Omental fat pad (tissue), 3 donors: ENCODE measurements at regions not wholly inside any gene's neighbourhood (a gene's known extent, or its start where the extent isn't known, plus 50 kb on each side); places are given as distances from the start of the nearest gene placed in this dataset.

Experiments used
- ATAC-seq: fragments of 150-250 bp; one replicate; pipeline ENCODE4 v1.9.1; 2016; ENCODE audit warnings: mild to moderate bottlenecking, moderate library complexity; ENCODE audit not compliant: low FRiP score
- DNase-seq: peaks from one replicate; pipeline ENCODE4 v3.0.0-alpha.2; 2019; ENCODE audit warnings: low spot score
- TF ChIP-seq, protein P1 (sequence below), 3 donors: fragments of 450-650 bp; IDR thresholded peaks; one replicate each; pipeline ENCODE4 v1.5.1; 2016 to 2017; ENCODE audit warnings: antibody characterized with exemption in 3 of 3, mild to moderate bottlenecking in 3 of 3, moderate library complexity in 2 of 3

DNA sequence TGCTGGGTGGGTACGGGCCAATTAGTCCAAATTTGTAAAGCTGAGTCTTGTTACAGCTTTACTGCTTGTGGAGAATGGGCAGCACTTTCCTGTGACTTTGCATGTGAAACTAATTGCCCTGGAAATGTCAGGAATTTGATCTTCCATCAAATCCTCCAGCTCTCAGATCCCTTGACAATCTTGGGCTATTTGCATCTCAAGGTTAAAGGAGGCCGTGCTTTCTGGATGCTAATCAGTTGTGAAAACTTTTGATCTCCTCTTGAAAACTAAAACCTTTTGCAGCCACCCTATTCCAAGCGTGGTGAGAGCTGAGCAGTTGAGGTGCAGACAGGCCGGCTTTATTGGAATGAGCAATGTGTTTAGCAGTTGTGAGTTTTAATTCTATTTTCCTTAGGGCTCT, 68.0 kb upstream of the CLINT1 start:
- DNase-seq (no peak), ATAC-seq (no peak)
- TF ChIP-seq, protein P1, sequence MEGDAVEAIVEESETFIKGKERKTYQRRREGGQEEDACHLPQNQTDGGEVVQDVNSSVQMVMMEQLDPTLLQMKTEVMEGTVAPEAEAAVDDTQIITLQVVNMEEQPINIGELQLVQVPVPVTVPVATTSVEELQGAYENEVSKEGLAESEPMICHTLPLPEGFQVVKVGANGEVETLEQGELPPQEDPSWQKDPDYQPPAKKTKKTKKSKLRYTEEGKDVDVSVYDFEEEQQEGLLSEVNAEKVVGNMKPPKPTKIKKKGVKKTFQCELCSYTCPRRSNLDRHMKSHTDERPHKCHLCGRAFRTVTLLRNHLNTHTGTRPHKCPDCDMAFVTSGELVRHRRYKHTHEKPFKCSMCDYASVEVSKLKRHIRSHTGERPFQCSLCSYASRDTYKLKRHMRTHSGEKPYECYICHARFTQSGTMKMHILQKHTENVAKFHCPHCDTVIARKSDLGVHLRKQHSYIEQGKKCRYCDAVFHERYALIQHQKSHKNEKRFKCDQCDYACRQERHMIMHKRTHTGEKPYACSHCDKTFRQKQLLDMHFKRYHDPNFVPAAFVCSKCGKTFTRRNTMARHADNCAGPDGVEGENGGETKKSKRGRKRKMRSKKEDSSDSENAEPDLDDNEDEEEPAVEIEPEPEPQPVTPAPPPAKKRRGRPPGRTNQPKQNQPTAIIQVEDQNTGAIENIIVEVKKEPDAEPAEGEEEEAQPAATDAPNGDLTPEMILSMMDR (IDR thresholded peaks at IDR 0.05) = no peak

DNA sequence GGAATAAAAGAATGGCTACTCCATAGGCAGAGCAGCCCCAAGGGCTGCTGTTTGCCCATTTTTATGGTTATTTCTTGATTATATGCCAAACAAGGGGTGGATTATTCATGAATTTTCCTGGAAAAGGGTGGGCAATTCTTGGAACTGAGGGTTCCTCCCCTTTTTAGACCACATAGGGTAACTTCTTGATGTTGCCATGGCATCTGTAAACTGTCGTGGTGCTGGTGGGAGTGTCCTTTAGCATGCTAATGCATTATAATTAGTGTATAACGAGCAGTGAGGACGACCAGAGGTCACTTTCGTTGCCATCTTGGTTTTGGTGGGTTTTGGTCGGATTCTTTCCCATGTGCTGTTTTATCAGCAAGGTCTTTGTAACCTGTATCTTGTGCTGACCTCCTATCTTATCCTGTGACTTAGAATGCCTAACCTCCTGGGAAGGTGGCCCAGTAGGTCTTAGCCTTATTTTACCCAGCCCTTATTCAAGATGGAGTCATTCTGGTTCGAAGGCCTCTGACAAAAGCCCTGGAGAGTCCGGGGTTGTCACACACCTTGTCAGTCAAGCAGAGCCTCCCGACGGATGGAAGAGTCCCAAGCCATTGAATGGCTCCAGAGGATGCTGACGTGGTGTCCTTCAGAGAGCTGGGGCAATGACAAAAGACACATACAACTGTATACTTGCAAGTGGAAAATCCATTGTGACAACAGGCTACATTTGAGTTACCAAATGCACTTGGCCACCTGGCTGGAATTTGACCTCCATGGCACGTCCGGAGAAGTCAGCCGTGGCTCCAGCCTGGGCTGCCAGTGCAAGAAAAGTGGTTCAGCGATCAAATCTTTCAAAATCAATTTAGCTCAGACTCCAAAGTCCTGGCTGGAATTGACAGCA, 67.1 kb upstream of the CLINT1 start:
- TF ChIP-seq, protein P1 (IDR thresholded peaks at IDR 0.05) = no peak
- no peak for ATAC-seq
- no peak for DNase-seq

DNA sequence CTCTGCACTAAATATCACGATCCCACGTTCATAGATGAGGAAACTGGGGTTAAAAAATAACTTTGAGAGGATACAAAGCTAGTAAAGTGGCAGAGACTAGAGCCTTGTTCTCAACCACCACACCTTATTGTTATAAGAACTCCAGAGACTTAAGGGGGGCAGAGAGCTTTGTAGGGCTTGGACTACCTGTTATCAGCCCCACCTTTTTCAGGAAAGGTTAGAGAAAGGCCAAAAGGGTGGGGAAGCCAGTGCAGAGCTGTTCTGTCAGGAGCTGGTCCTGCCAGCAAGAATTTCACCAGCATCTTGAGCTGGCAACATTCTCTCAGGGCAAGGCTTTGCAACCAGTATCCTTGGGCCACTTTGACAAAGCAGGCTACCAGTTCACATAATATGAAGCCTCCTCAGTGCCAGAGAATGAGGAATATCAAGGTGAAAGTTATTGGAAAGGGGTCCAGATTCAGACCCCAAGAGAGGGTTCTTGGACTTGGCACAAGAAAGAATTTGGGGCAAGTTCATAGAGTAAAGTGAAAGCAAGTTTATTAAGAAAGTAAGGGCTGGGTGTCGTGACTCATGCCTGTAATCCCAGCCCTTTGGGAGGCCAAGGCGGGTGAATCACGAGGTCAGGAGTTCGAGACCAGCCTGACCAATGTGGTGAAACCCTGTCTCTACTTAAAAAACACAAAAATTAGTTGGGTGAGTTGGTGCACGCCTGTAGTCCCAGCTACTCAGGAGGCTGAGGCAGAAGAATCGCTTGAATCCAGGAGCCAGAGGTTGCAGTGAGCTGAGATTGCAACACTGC, 66.2 kb upstream of the CLINT1 start:
- DNase-seq = no peak
- TF ChIP-seq, protein P1 (IDR thresholded peaks at IDR 0.05) = no peak
- ATAC-seq = no peak

DNA sequence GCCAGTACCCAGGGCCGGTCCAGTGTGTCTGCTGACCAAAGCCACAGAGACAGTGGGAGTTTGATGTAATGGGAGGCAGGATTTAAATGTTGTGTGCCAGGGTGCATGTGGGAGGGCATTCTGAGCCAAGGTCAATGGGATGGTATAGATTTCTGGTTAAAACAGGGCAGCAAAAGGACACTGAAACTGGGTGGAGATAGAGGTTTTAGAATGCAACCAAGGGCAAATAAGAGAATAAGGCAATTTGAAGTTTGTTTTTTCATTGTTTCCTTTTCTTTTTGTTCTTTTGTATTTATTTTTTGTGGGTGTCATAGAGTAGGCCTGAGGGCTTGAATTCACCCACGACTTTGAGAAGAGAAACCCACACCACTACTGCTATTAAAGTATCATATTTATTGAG, 65.5 kb upstream of the CLINT1 start:
- DNase-seq = no peak
- TF ChIP-seq, protein P1 (IDR thresholded peaks at IDR 0.05) = no peak
- no peak for ATAC-seq

DNA sequence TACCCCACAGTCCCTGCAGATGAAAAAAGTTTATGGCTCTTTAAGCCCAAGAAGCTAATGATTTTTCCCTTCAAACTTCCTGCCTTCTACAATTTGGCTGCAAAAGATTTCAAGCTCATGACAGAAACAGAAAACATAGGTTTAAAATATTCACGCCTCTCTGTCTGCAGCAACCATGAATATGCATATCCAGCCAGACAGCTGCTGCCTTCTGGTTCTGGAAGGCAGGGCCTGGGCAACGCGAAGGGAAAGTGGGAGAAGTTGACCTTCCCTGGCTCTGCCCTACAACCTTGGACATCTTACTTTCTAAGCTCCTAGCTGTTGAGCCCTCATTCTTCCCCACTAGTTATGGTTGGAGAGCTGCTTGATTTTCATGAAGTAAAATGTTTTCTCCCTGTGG, 64.8 kb upstream of the CLINT1 start:
- no peak for ATAC-seq
- DNase-seq = no peak
- TF ChIP-seq, protein P1 (IDR thresholded peaks at IDR 0.05) = no peak

DNA sequence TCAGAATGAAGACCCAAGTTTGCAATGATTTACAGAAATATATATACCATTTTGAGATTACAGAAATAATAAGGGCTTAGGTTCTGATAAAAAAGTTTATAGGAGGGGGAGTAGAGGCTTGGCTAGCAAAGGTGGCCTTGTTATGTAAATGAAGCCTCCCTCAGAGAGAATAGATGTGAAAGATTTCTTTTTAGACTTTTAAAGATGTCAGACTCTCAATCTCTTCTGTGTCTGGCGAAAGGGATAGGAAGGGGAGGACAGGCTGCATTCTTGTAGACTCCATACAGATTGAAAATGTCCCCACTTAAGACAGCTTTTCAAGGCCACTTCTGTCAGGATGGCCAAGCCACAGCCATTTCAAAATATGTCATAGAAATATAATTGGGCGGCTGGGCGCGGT, 63.1 kb upstream of the CLINT1 start:
- ATAC-seq (no peak), DNase-seq (no peak)
- TF ChIP-seq, protein P1 (IDR thresholded peaks at IDR 0.05) = no peak
